ENCODE measurements at regions not wholly inside any gene's neighbourhood (a gene's known extent, or its start where the extent isn't known, plus 50 kb on each side); places are given as distances from the start of the nearest gene placed in this dataset.
"Not testable (repeated sequence)": the region's sequence is repeated elsewhere in the genome, so short reads cannot be mapped to it uniquely, and the experiment has no call there.

GRCh38 chr2:94786424-94786823 is 84.8 kb upstream of the TEKT4 start:
- H3K79me1 ChIP-seq (ENCODE audit: low read depth in 1 of 2, low read length in 2 of 2); BruUV-seq (replicated peaks); H2BK5ac ChIP-seq (ENCODE audit: low read depth, low read length, poor library complexity, severe bottlenecking); H3K4me3 ChIP-seq (ENCODE audit: insufficient read depth, low read depth, low read length); H3K14ac ChIP-seq (replicated peaks; ENCODE audit: low read depth, low read length); H2AK9ac ChIP-seq (replicated peaks; ENCODE audit: low read depth, low read length, poor library complexity); H4K8ac ChIP-seq (ENCODE audit: low read depth in 2 of 2, low read length in 2 of 2); DNase-seq; in situ Hi-C loops (cut with MboI; ENCODE audit: low sequenced_read_pairs); H2BK120ac ChIP-seq (ENCODE audit: low read depth, low read length); H3K18ac ChIP-seq (ENCODE audit: low read depth, low read length); H3K9me3 ChIP-seq (ENCODE audit: control insufficient read depth, insufficient read depth, low read length); H3K4ac ChIP-seq (ENCODE audit: low read depth, low read length); H3K9me1 ChIP-seq (ENCODE audit: insufficient read depth, low read length); H2BK15ac ChIP-seq (ENCODE audit: low read depth, low read length); H4K20me1 ChIP-seq (ENCODE audit: insufficient read depth, low read length); H4K91ac ChIP-seq (ENCODE audit: insufficient read depth, low read depth, low read length); H2AK5ac ChIP-seq (ENCODE audit: low read depth, low read length); H3K4me1 ChIP-seq (ENCODE audit: control insufficient read depth, insufficient read depth, low read length); dilution Hi-C loops (cut with HindIII; ENCODE audit: low sequenced_read_pairs, unreplicated experiment); H3K36me3 ChIP-seq (ENCODE audit: control insufficient read depth, insufficient read depth, low read length); H2BK20ac ChIP-seq (ENCODE audit: low read depth, low read length); intact Hi-C loops (cut with micrococcal nuclease); H4K5ac ChIP-seq (ENCODE audit: low read depth, low read length); H3K56ac ChIP-seq (ENCODE audit: extremely low read depth, insufficient read depth, low read length); H3K27ac ChIP-seq (ENCODE audit: insufficient read depth, low read length); H3K23ac ChIP-seq (ENCODE audit: low read depth, low read length); POLR2A ChIA-PET (ENCODE audit: unreplicated experiment); H3K27me3 ChIP-seq (ENCODE audit: control insufficient read depth, insufficient read depth, low read length); H3K4me2 ChIP-seq (ENCODE audit: low read depth, low read length); H2AFZ ChIP-seq (replicated peaks; ENCODE audit: low read length, poor library complexity); ATAC-seq (ENCODE audit: low read depth); H3K9ac ChIP-seq (ENCODE audit: low read depth, low read length): not testable (repeated sequence)
- CTCF ChIA-PET, result interaction anchor here (0.6 kb wide), 1 partner anchor 11 kb away, joined by 3 read pairs; no protein-coding TSS in a partner anchor
- WGBS, 2 experiments (ENCODE audit: extremely low coverage in 2 of 2, insufficient read length in 1 of 2), result no CpG with 5 or more reads among the region's 5 CpGs
